ENCODE measurements at regions not wholly inside any gene's neighbourhood (a gene's known extent, or its start where the extent isn't known, plus 50 kb on each side); places are given as distances from the start of the nearest gene placed in this dataset.

GRCh38 chr13:38173403-38173802, 176.2 kb upstream of the UFM1 start:
- TF ChIP-seq CTCF (IDR thresholded peaks at IDR 0.05 in 8 of 11, conservative IDR thresholded peaks at IDR 0.05 in 3 of 11) (no peak), POLR2A (IDR thresholded peaks at IDR 0.05) (no peak), POLR2AphosphoS5 (IDR thresholded peaks at IDR 0.05) (no peak)

All from spleen (tissue), 7 donors.